Upper lobe of right lung (tissue), 1 donor: ENCODE measurements at regions not wholly inside any gene's neighbourhood (a gene's known extent, or its start where the extent isn't known, plus 50 kb on each side); places are given as distances from the start of the nearest gene placed in this dataset.

Experiments used
- ATAC-seq: fragments of 200-7000 bp; cut with Tn5 transposase; one replicate; pipeline ENCODE4 v1.9.1; 2020; ENCODE audit warnings: mild to moderate bottlenecking, moderate library complexity
- DNase-seq: peaks from one replicate; pipeline ENCODE4 v3.0.0-alpha.2; 2020
- H3K27ac ChIP-seq: fragments of 200-600 bp; one replicate; pipeline ENCODE4 v1.8.0; 2022
- H3K27me3 ChIP-seq: fragments of 200-600 bp; one replicate; pipeline ENCODE4 v1.8.0; 2022; ENCODE audit warnings: mild to moderate bottlenecking
- H3K36me3 ChIP-seq: fragments of 200-600 bp; one replicate; pipeline ENCODE4 v1.8.0; 2022
- H3K4me1 ChIP-seq: fragments of 200-600 bp; one replicate; pipeline ENCODE4 v1.8.0; 2022
- H3K4me3 ChIP-seq: fragments of 200-600 bp; one replicate; pipeline ENCODE4 v1.8.0; 2022; ENCODE audit warnings: mild to moderate bottlenecking
- H3K9me3 ChIP-seq: fragments of 200-600 bp; one replicate; pipeline ENCODE4 v1.8.0; 2022
- intact Hi-C: fragments of 100-400 bp; cut with DNase I; formaldehyde crosslinking; loops from one replicate; pipeline ENCODE4 v1.11.0; 2022
- TF ChIP-seq, protein P1 (sequence below): fragments of 200-600 bp; IDR thresholded peaks from one replicate; pipeline ENCODE4 v1.8.0; 2022; ENCODE audit warnings: antibody characterized with exemption
- donor health status: DM: no; HTN: yes; CAD: no; lungs with severe emphysema.

DNA sequence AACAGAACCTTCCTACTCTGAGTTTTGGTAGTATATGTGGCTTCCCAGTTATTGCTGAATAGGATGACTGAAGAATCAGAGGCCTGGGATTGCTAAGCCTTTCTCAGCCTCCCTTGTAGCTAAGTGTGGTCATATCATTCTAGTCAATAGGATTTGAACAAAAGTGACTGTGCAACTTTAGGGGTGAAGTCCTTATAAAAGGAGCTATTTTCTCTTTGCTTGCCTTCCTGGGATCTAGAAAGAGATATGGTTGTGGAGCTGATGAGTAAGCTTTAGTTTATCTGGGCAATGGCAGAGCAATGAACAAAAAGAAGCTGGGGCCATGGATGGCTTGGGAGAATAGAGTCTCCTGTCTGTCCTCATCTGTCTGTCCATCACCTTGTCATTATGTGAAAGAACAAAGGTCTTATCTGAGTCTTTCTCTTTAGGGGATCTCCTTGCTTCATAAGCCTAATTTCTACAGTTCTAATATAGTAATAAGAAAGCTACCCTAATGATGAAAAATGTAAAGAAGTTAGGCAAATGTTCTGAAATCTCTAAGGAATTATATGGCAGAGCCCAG is 91.5 kb downstream of the TENT5C start:
- peaks cover 5% of the 10 kb centered on the region for H3K4me1 ChIP-seq
- no peak overlapping the region for H3K4me3 ChIP-seq

DNA sequence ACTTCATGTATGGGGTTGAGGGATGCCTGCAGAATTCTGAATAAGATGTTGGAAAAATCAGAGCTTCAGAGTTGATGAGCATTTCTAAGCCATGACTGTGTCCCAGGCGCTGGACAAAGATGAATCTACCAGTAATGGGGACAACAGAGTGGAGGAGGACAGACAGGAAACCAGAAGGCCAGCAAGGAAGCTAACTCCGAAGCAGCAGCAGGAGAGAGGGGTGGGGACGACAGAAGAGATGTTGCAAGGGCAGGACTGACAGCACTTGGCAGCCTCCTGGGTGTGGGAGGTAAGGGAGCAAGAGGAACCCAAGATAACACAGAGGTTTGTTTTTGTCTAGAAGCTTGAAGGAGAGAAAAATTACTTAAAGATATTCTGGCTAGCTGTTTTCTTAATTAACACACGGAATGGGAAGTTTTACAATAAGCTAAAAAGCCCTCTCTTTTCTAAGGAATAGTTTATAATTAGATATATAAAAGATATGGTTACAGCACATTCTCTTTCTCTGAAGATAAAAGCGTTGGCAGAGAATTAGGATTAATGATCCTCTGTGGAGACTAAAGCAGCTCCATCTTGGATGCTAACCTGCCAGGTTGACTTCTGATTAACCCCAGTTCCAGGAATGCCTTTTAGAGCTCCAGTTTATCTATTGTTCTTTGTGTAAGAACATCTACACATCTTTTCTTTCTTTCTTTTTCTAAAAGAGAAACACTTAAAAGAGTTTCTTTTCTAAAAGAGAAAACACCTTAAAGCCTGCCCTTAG is 92.7 kb downstream of the TENT5C start:
- no peak for DNase-seq
- no peak for ATAC-seq
- no peak overlapping the region for H3K4me3 ChIP-seq
- TF ChIP-seq, protein P1, sequence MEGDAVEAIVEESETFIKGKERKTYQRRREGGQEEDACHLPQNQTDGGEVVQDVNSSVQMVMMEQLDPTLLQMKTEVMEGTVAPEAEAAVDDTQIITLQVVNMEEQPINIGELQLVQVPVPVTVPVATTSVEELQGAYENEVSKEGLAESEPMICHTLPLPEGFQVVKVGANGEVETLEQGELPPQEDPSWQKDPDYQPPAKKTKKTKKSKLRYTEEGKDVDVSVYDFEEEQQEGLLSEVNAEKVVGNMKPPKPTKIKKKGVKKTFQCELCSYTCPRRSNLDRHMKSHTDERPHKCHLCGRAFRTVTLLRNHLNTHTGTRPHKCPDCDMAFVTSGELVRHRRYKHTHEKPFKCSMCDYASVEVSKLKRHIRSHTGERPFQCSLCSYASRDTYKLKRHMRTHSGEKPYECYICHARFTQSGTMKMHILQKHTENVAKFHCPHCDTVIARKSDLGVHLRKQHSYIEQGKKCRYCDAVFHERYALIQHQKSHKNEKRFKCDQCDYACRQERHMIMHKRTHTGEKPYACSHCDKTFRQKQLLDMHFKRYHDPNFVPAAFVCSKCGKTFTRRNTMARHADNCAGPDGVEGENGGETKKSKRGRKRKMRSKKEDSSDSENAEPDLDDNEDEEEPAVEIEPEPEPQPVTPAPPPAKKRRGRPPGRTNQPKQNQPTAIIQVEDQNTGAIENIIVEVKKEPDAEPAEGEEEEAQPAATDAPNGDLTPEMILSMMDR: no peak
- H3K4me1 ChIP-seq: peaks cover 5% of the 10 kb centered on the region
- intact Hi-C loops: no loop called here
- H3K36me3 ChIP-seq: no peaks in the 10 kb centered on the region
- no peaks in the 10 kb centered on the region for H3K9me3 ChIP-seq
- H3K27ac ChIP-seq: no peak overlapping the region
- no peaks in the 10 kb centered on the region for H3K27me3 ChIP-seq

More for the DNA sequence above, 91.5 kb downstream of the TENT5C start:
- DNase-seq (no peak), ATAC-seq (no peak)
- Histone ChIP-seq H3K27ac (no peak overlapping the region), H3K9me3 (no peaks in the 10 kb centered on the region), H3K27me3 (no peaks in the 10 kb centered on the region), H3K36me3 (no peaks in the 10 kb centered on the region)
- intact Hi-C loops: no loop called here
- TF ChIP-seq, protein P1: no peak

DNA sequence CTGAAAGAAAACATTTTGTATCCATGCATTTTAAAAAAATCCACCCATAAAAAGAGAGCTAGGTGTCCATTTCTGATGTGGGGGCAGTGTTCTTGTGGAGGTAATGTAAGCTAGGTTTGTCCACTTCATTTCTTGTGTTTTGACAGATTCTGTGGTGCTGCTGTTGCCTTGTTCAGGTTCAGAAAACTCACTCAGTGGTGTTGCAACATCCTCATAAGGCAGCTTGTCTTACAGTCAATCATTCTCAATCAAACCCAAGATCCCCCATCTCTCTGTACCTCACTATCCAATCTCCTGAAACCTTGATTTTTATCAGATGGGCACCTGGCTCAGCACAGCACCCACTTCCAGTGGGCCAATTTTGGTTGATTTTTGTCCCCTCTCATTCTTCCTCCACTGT is 94.1 kb downstream of the TENT5C start:
- intact Hi-C loops: no loop called here
- TF ChIP-seq, protein P1: no peak
- H3K36me3 ChIP-seq: no peaks in the 10 kb centered on the region
- no peak for DNase-seq
- no peak for ATAC-seq
- no peaks in the 10 kb centered on the region for H3K27me3 ChIP-seq
- peaks cover 5% of the 10 kb centered on the region for H3K4me1 ChIP-seq
- H3K9me3 ChIP-seq: no peaks in the 10 kb centered on the region
- H3K27ac ChIP-seq: no peak overlapping the region
- H3K4me3 ChIP-seq: no peak overlapping the region

DNA sequence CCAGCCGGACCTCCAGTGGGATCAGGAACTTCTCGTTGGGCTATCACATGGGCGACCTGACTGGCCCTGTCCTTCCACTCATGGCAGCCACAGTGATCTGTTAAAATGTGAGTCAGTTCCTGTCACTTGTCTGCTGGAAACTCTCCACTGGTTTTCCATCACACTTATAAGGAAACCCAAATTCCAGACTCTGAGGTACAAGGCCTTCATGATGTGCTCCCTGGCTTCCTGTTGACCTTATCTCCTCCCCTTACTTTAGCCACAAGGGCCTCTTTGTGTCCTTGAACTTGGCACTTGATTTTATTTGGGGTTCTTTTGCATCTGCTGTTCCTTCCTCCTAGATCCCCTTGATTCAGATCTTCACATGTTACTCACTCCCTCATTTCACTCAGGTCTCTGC is 96.8 kb downstream of the TENT5C start:
- no peaks in the 10 kb centered on the region for H3K36me3 ChIP-seq
- H3K9me3 ChIP-seq: no peaks in the 10 kb centered on the region
- H3K27ac ChIP-seq: no peak overlapping the region
- no peaks in the 10 kb centered on the region for H3K27me3 ChIP-seq
- intact Hi-C loops: no loop called here
- H3K4me3 ChIP-seq: no peak overlapping the region
- TF ChIP-seq, protein P1: no peak
- no peaks in the 10 kb centered on the region for H3K4me1 ChIP-seq
- DNase-seq (no peak), ATAC-seq (no peak)

- Histone ChIP-seq H3K36me3 (no peaks in the 10 kb centered on the region), H3K4me1 (no peaks in the 10 kb centered on the region), H3K27me3 (no peaks in the 10 kb centered on the region), H3K4me3 (no peak overlapping the region), H3K9me3 (no peaks in the 10 kb centered on the region), H3K27ac (no peak overlapping the region)
- ATAC-seq: no peak
- TF ChIP-seq, protein P1: no peak
- DNase-seq: no peak
- intact Hi-C loops: no loop called here
Measured at GRCh38 chr1:117707371-117707770, 101.5 kb downstream of the TENT5C start.
